ENCODE measurements at regions not wholly inside any gene's neighbourhood (a gene's known extent, or its start where the extent isn't known, plus 50 kb on each side); places are given as distances from the start of the nearest gene placed in this dataset.

GRCh38 chr5:105817914-105818313 lies 1852.8 kb downstream of the EFNA5 start:
- TF ChIP-seq EZH2 (IDR thresholded peaks at IDR 0.05; ENCODE audit: insufficient read depth, low read length) (no peak), CTCF (IDR thresholded peaks at IDR 0.05; ENCODE audit: insufficient read depth, low read depth, low read length) (no peak)
- H3K27ac Mint-ChIP-seq (ENCODE audit: unreplicated experiment): no peak overlapping the region
- Histone ChIP-seq H3K27ac (ENCODE audit: low read depth, low read length) (no peak overlapping the region), H2AFZ (ENCODE audit: low read depth, low read length) (no peak overlapping the region), H4K20me1 (ENCODE audit: insufficient read depth, low read length) (no peaks in the 10 kb centered on the region), H3K4me1 (ENCODE audit: insufficient read depth, low read length) (no peaks in the 10 kb centered on the region), H3K4me2 (ENCODE audit: low read length) (no peak overlapping the region), H3K36me3 (ENCODE audit: insufficient read depth, low read length) (no peaks in the 10 kb centered on the region), H3K9me3 (ENCODE audit: insufficient read depth, low read depth, low read length) (no peaks in the 10 kb centered on the region), H3K9ac (ENCODE audit: low read length) (no peak overlapping the region), H3K79me2 (ENCODE audit: insufficient read depth, low read length) (no peaks in the 10 kb centered on the region), H3K27me3 (ENCODE audit: insufficient read depth, low read length) (no peaks in the 10 kb centered on the region), H3K4me3 (ENCODE audit: insufficient read depth, low read depth, low read length) (no peak overlapping the region)
- no peak for FAIRE-seq
- no peaks in the 10 kb centered on the region for H3K9me3 Mint-ChIP-seq (ENCODE audit: unreplicated experiment)
- no peaks in the 10 kb centered on the region for H3K27me3 Mint-ChIP-seq (ENCODE audit: low read depth, unreplicated experiment)
- no peak overlapping the region for H3K4me3 Mint-ChIP-seq (ENCODE audit: unreplicated experiment)
- no peaks in the 10 kb centered on the region for H3K4me1 Mint-ChIP-seq (ENCODE audit: low read depth, unreplicated experiment)
- no peak for DNase-seq (ENCODE audit: low read depth)
- no peaks in the 10 kb centered on the region for H3K36me3 Mint-ChIP-seq (ENCODE audit: low read depth, unreplicated experiment)

GRCh38 chr5:105817416-105817815 lies 1853.3 kb downstream of the EFNA5 start:
- FAIRE-seq (no peak), DNase-seq (ENCODE audit: low read depth) (no peak)
- Mint-ChIP-seq H3K36me3 (ENCODE audit: low read depth, unreplicated experiment) (no peaks in the 10 kb centered on the region), H3K4me1 (ENCODE audit: low read depth, unreplicated experiment) (no peaks in the 10 kb centered on the region), H3K9me3 (ENCODE audit: unreplicated experiment) (no peaks in the 10 kb centered on the region), H3K27ac (ENCODE audit: unreplicated experiment) (no peak overlapping the region), H3K4me3 (ENCODE audit: unreplicated experiment) (no peak overlapping the region), H3K27me3 (ENCODE audit: low read depth, unreplicated experiment) (no peaks in the 10 kb centered on the region)
- no peaks in the 10 kb centered on the region for H3K4me1 ChIP-seq (ENCODE audit: insufficient read depth, low read length)
- no peaks in the 10 kb centered on the region for H3K9me3 ChIP-seq (ENCODE audit: insufficient read depth, low read depth, low read length)
- H4K20me1 ChIP-seq (ENCODE audit: insufficient read depth, low read length): no peaks in the 10 kb centered on the region
- no peaks in the 10 kb centered on the region for H3K79me2 ChIP-seq (ENCODE audit: insufficient read depth, low read length)
- TF ChIP-seq CTCF (IDR thresholded peaks at IDR 0.05; ENCODE audit: insufficient read depth, low read depth, low read length) (no peak), EZH2 (IDR thresholded peaks at IDR 0.05; ENCODE audit: insufficient read depth, low read length) (no peak)
- H3K4me3 ChIP-seq (ENCODE audit: insufficient read depth, low read depth, low read length): no peak overlapping the region
- H3K27me3 ChIP-seq (ENCODE audit: insufficient read depth, low read length): no peaks in the 10 kb centered on the region
- H3K27ac ChIP-seq (ENCODE audit: low read depth, low read length): no peak overlapping the region
- H2AFZ ChIP-seq (ENCODE audit: low read depth, low read length): no peak overlapping the region
- no peak overlapping the region for H3K4me2 ChIP-seq (ENCODE audit: low read length)
- H3K9ac ChIP-seq (ENCODE audit: low read length): no peak overlapping the region
- H3K36me3 ChIP-seq (ENCODE audit: insufficient read depth, low read length): no peaks in the 10 kb centered on the region

- H3K27me3 Mint-ChIP-seq (ENCODE audit: low read depth, unreplicated experiment): no peaks in the 10 kb centered on the region
- H3K4me1 ChIP-seq (ENCODE audit: insufficient read depth, low read length): no peaks in the 10 kb centered on the region
- DNase-seq (ENCODE audit: low read depth) (no peak), FAIRE-seq (no peak)
- H3K36me3 Mint-ChIP-seq (ENCODE audit: low read depth, unreplicated experiment): no peaks in the 10 kb centered on the region
- H2AFZ ChIP-seq (ENCODE audit: low read depth, low read length): no peak overlapping the region
- H3K36me3 ChIP-seq (ENCODE audit: insufficient read depth, low read length): no peaks in the 10 kb centered on the region
- H3K4me3 Mint-ChIP-seq (ENCODE audit: unreplicated experiment): no peak overlapping the region
- TF ChIP-seq EZH2 (IDR thresholded peaks at IDR 0.05; ENCODE audit: insufficient read depth, low read length) (no peak), CTCF (IDR thresholded peaks at IDR 0.05; ENCODE audit: insufficient read depth, low read depth, low read length) (no peak)
- no peaks in the 10 kb centered on the region for H3K79me2 ChIP-seq (ENCODE audit: insufficient read depth, low read length)
- no peaks in the 10 kb centered on the region for H3K9me3 Mint-ChIP-seq (ENCODE audit: unreplicated experiment)
- no peak overlapping the region for H3K9ac ChIP-seq (ENCODE audit: low read length)
- H3K27ac ChIP-seq (ENCODE audit: low read depth, low read length): no peak overlapping the region
- no peak overlapping the region for H3K4me2 ChIP-seq (ENCODE audit: low read length)
- no peaks in the 10 kb centered on the region for H3K4me1 Mint-ChIP-seq (ENCODE audit: low read depth, unreplicated experiment)
- no peak overlapping the region for H3K4me3 ChIP-seq (ENCODE audit: insufficient read depth, low read depth, low read length)
- no peaks in the 10 kb centered on the region for H3K9me3 ChIP-seq (ENCODE audit: insufficient read depth, low read depth, low read length)
- H3K27ac Mint-ChIP-seq (ENCODE audit: unreplicated experiment): no peak overlapping the region
- H3K27me3 ChIP-seq (ENCODE audit: insufficient read depth, low read length): no peaks in the 10 kb centered on the region
- H4K20me1 ChIP-seq (ENCODE audit: insufficient read depth, low read length): no peaks in the 10 kb centered on the region
Measured at GRCh38 chr5:105816961-105817360, 1853.8 kb downstream of the EFNA5 start.

Measured in astrocyte (in vitro differentiated cells and primary cell).